ENCODE measurements at regions not wholly inside any gene's neighbourhood (a gene's known extent, or its start where the extent isn't known, plus 50 kb on each side); places are given as distances from the start of the nearest gene placed in this dataset.

DNA sequence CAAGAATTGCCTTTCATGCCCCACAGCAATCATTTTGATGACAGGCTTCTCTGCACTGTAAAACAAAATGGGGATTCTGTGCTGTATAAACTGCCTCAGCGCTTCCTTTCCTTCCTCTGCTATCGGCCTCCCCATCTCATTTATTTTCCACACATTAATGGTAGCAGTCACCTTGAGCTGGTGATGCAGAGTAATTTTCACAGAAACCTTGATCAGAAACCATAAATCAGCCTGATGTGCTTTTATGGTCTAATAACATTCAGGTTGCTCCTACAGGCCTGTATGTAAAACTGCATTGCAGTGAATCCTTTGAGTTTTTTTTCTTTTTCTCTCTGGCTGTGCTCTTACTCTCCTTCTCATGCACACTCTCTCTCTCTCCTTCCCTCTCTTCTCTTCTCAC lies 578.4 kb upstream of the STXBP6 start:
- TF ChIP-seq POU5F1 (IDR thresholded peaks at IDR 0.05; ENCODE audit: borderline replicate concordance, low read depth, low read length, partially characterized antibody) = no peak
- no peak for TF ChIP-seq ZNF778 (CRISPR knock-in tag; IDR thresholded peaks at IDR 0.05)
- TF ChIP-seq THRAP3 (IDR thresholded peaks at IDR 0.05; ENCODE audit: borderline replicate concordance) = no peak
- TF ChIP-seq TCFL5 (CRISPR knock-in tag; conservative IDR thresholded peaks at IDR 0.05) = no peak
- TF ChIP-seq KLF13 (tag; IDR thresholded peaks at IDR 0.05; ENCODE audit: borderline replicate concordance, low read depth) = no peak
- TF ChIP-seq, protein P1, sequence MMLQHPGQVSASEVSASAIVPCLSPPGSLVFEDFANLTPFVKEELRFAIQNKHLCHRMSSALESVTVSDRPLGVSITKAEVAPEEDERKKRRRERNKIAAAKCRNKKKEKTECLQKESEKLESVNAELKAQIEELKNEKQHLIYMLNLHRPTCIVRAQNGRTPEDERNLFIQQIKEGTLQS (IDR thresholded peaks at IDR 0.05) = no peak
- TF ChIP-seq, protein P1 (CRISPR knock-in tag; conservative IDR thresholded peaks at IDR 0.05) = no peak
- no peak for ATAC-seq
- H3K36me3 ChIP-seq (ENCODE audit: control insufficient read depth, insufficient read depth, low read length) = no peaks in the 10 kb centered on the region
- H3K9me1 ChIP-seq (ENCODE audit: control insufficient read depth, insufficient read depth, low read length) = no peaks in the 10 kb centered on the region
- BruUV-seq (replicated peaks) = no TSS peak
- no peak overlapping the region for H3K4me2 ChIP-seq (ENCODE audit: insufficient read depth, low read length)
- H3K4me3 ChIP-seq = no peak overlapping the region
- in situ Hi-C loops (cut with MboI) = no loop called here
- ChIA-PET CTCF (ENCODE audit: low intra/inter-chr PET ratio) (no interaction called here), POLR2A (interaction anchor here (0.6 kb wide), 1 partner anchor 230 kb away, joined by 3 read pairs; no protein-coding TSS in a partner anchor)
- H3K27me3 ChIP-seq (ENCODE audit: control insufficient read depth in 2 of 2, insufficient read depth in 2 of 2, low read length in 2 of 2) = no peaks in the 10 kb centered on the region
- DNase-seq (ENCODE audit: extremely low read depth in 1 of 4, low spot score in 3 of 4) = no peak
- no peak overlapping the region for H3K27ac ChIP-seq (ENCODE audit: extremely low read depth, low read depth, low read length)
- H3K4me1 ChIP-seq (replicated peaks in 1 of 2; ENCODE audit: control insufficient read depth in 2 of 2, insufficient read depth in 2 of 2, low read length in 2 of 2) = no peaks in the 10 kb centered on the region
- no peaks in the 10 kb centered on the region for H4K20me1 ChIP-seq (replicated peaks; ENCODE audit: control insufficient read depth, insufficient read depth, low read length)
- H2AFZ ChIP-seq (ENCODE audit: low read depth, low read length) = no peak overlapping the region
- no peaks in the 10 kb centered on the region for H3K79me2 ChIP-seq (ENCODE audit: control insufficient read depth, insufficient read depth, low read length)
- no peaks in the 10 kb centered on the region for H3K9me3 ChIP-seq (replicated peaks; ENCODE audit: control insufficient read depth, insufficient read depth, low read depth, low read length)
- intact Hi-C loops (cut with micrococcal nuclease) = no loop called here
- no peak overlapping the region for H3K9ac ChIP-seq (ENCODE audit: insufficient read depth in 1 of 2, low read depth in 2 of 2, low read length in 2 of 2)
- no peak for FAIRE-seq
- WGBS (ENCODE audit: insufficient coverage, low coverage, missing lambda C conversion rate) = 0% methylated on average over 2 of the region's 2 CpGs

Data from K562 (cell line).